ENCODE measurements at regions not wholly inside any gene's neighbourhood (a gene's known extent, or its start where the extent isn't known, plus 50 kb on each side); places are given as distances from the start of the nearest gene placed in this dataset.

DNA sequence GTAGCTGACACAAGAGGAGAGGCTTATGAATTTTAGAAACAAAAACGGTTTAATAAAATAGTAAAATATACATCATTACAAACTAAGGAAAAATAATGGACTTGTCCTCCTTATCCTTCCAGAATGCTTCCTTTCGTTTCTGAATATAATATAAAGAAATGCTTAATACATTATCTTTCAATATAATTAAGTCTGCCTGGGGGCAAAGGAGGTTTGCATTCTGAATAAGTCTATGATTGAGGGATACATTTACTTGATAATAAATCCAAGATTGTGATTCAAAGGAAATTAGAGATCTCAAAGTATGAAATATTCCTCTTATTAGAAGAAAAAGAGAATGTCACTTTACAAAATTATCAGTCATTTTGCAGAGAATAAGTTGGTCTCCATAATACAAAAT lies 386.5 kb downstream of the SPATA31D1 start:
- TF ChIP-seq, protein P1, sequence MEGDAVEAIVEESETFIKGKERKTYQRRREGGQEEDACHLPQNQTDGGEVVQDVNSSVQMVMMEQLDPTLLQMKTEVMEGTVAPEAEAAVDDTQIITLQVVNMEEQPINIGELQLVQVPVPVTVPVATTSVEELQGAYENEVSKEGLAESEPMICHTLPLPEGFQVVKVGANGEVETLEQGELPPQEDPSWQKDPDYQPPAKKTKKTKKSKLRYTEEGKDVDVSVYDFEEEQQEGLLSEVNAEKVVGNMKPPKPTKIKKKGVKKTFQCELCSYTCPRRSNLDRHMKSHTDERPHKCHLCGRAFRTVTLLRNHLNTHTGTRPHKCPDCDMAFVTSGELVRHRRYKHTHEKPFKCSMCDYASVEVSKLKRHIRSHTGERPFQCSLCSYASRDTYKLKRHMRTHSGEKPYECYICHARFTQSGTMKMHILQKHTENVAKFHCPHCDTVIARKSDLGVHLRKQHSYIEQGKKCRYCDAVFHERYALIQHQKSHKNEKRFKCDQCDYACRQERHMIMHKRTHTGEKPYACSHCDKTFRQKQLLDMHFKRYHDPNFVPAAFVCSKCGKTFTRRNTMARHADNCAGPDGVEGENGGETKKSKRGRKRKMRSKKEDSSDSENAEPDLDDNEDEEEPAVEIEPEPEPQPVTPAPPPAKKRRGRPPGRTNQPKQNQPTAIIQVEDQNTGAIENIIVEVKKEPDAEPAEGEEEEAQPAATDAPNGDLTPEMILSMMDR (IDR thresholded peaks at IDR 0.05) = no peak
- TF ChIP-seq POLR2A (IDR thresholded peaks at IDR 0.05) (no peak), EP300 (IDR thresholded peaks at IDR 0.05; ENCODE audit: low read depth) (no peak), POLR2AphosphoS5 (IDR thresholded peaks at IDR 0.05) (no peak)

Measured in transverse colon (tissue), 4 donors.